Spleen (tissue), 11 donors: ENCODE measurements at regions not wholly inside any gene's neighbourhood (a gene's known extent, or its start where the extent isn't known, plus 50 kb on each side); places are given as distances from the start of the nearest gene placed in this dataset.

Experiments
- DNase-seq: peaks from one replicate; pipeline ENCODE4 v3.0.0-alpha.2; 2020
- H3K27ac ChIP-seq, 8 donors: fragments of 200-600 bp; sonication (generic) in 7 of 8; 1 replicate in 4 of 8; 2 replicates in 4 of 8; pipeline versions ENCODE4 v1.5.0 to v1.8.0; 2016 to 2021; ENCODE audit warnings: inconsistent platforms in 4 of 8, mild to moderate bottlenecking in 4 of 8, moderate library complexity in 1 of 8
- H3K27me3 ChIP-seq, 7 donors: fragments of 200-600 bp; sonication (generic) in 6 of 7; replicated peaks in 1 of 7; 1 replicate in 4 of 7; 2 replicates in 3 of 7; pipeline versions ENCODE4 v1.5.0 to v1.8.0; 2016 to 2021; ENCODE audit warnings: inconsistent platforms in 3 of 7, mild to moderate bottlenecking in 1 of 7
- H3K36me3 ChIP-seq, 6 donors: fragments of 200-600 bp; sonication (generic) in 5 of 6; 1 replicate in 4 of 6; 2 replicates in 2 of 6; pipeline versions ENCODE4 v1.5.0 to v1.8.0; 2016 to 2021; ENCODE audit warnings: inconsistent platforms in 2 of 6
- H3K4me1 ChIP-seq, 6 donors: fragments of 200-600 bp; sonication (generic) in 5 of 6; 1 replicate in 3 of 6; 2 replicates in 3 of 6; pipeline versions ENCODE4 v1.5.0 to v1.8.0; 2016 to 2021; ENCODE audit warnings: inconsistent platforms in 3 of 6
- H3K4me3 ChIP-seq, 8 donors: fragments of 200-600 bp; sonication (generic) in 7 of 8; 1 replicate in 4 of 8; 2 replicates in 4 of 8; pipeline versions ENCODE4 v1.5.0 to v1.8.0; 2016 to 2021; ENCODE audit warnings: inconsistent platforms in 4 of 8, mild to moderate bottlenecking in 4 of 8, moderate library complexity in 2 of 8
- H3K9me3 ChIP-seq, 8 donors: fragments of 200-600 bp; sonication (generic) in 7 of 8; 1 replicate in 4 of 8; 2 replicates in 4 of 8; pipeline versions ENCODE4 v1.5.0 to v1.8.0; 2016 to 2021; ENCODE audit warnings: inconsistent platforms in 4 of 8
- POLR2A ChIP-seq, 3 donors: fragments of 450-650 bp; IDR thresholded peaks; one replicate each; pipeline ENCODE4 v1.5.1; 2017; ENCODE audit warnings: antibody characterized with exemption in 3 of 3, mild to moderate bottlenecking in 1 of 3
- POLR2AphosphoS5 ChIP-seq, 3 donors: sonication (generic); formaldehyde crosslinking; IDR thresholded peaks; one replicate each; pipeline ENCODE4 v1.5.1; 2017; ENCODE audit warnings: antibody characterized with exemption in 3 of 3
- WGBS, 5 donors: extraction: QIAGEN DNeasy Blood & Tissue Kit in 3 of 5; methylation state at CpG; one replicate each; pipeline versions ENCODE4 v1.1.5 to v1.1.7; 2013 to 2018; 5-methylcytosine and 5-hydroxymethylcytosine counted together
- intact Hi-C: fragments of 100-400 bp; cut with DNase I; formaldehyde crosslinking; loops from one replicate; pipeline ENCODE4 v1.15.0; 2023; ENCODE audit warnings: low total_unique reads
- TF ChIP-seq, protein P1 (sequence below), 11 experiments: fragments of 200-600 bp in 7 of 11; fragments of 450-650 bp in 4 of 11; sonication (generic) in 4 of 11; IDR thresholded peaks in 8 of 11; conservative IDR thresholded peaks in 3 of 11; 1 replicate in 7 of 11; 2 replicates in 4 of 11; pipeline versions ENCODE4 v1.4.0 to v1.8.0; 2016 to 2021; ENCODE audit warnings: antibody characterized with exemption in 11 of 11, inconsistent platforms in 4 of 11, mild to moderate bottlenecking in 1 of 11
- donor health status: healthy with polysubstance abuse.
- donor health status: DM: no; HTN: no; CAD: no; lungs with moderate emphysema.
- donor health status: DM: no; HTN: no; CAD: no.
- donor health status: Bipolar disorder and iron deficiency.
- donor health status: healthy.
- donor health status: DM: no; HTN: no; CAD: no.
- donor health status: DM: yes; HTN: yes; CAD: no.

- Histone ChIP-seq H3K27ac (no peak overlapping the region), H3K36me3 (no peaks in the 10 kb centered on the region), H3K4me1 (no peaks in the 10 kb centered on the region), H3K27me3 (no peaks in the 10 kb centered on the region), H3K9me3 (peaks cover 0 to 60% (median 52%) of the 10 kb centered on the region in 8 donors), H3K4me3 (no peak overlapping the region)
- WGBS, 5 donors, result 86 to 95% (median 91%) methylated on average over 5 to 6 of the region's 6 CpGs
- intact Hi-C loops, result no loop called here
- TF ChIP-seq POLR2AphosphoS5 (IDR thresholded peaks at IDR 0.05) (no peak), POLR2A (IDR thresholded peaks at IDR 0.05) (no peak)
- TF ChIP-seq, protein P1, sequence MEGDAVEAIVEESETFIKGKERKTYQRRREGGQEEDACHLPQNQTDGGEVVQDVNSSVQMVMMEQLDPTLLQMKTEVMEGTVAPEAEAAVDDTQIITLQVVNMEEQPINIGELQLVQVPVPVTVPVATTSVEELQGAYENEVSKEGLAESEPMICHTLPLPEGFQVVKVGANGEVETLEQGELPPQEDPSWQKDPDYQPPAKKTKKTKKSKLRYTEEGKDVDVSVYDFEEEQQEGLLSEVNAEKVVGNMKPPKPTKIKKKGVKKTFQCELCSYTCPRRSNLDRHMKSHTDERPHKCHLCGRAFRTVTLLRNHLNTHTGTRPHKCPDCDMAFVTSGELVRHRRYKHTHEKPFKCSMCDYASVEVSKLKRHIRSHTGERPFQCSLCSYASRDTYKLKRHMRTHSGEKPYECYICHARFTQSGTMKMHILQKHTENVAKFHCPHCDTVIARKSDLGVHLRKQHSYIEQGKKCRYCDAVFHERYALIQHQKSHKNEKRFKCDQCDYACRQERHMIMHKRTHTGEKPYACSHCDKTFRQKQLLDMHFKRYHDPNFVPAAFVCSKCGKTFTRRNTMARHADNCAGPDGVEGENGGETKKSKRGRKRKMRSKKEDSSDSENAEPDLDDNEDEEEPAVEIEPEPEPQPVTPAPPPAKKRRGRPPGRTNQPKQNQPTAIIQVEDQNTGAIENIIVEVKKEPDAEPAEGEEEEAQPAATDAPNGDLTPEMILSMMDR (IDR thresholded peaks at IDR 0.05 in 8 of 11, conservative IDR thresholded peaks at IDR 0.05 in 3 of 11), result no peak
- no peak for DNase-seq
These were observed 121.5 kb downstream of the ISOC1 start for GRCh38 chr5:129216001-129216400.

- Histone ChIP-seq H3K36me3 (no peaks in the 10 kb centered on the region), H3K27me3 (no peaks in the 10 kb centered on the region), H3K4me1 (no peaks in the 10 kb centered on the region), H3K4me3 (no peak overlapping the region), H3K9me3 (peaks cover 0 to 49% (median 41%) of the 10 kb centered on the region in 8 donors), H3K27ac (no peak overlapping the region)
- DNase-seq, result no peak
- no peak for TF ChIP-seq POLR2AphosphoS5 (IDR thresholded peaks at IDR 0.05)
- TF ChIP-seq, protein P1 (IDR thresholded peaks at IDR 0.05 in 8 of 11, conservative IDR thresholded peaks at IDR 0.05 in 3 of 11), result no peak
- 84 to 91% (median 88%) methylated on average over 3 of the region's 3 CpGs for WGBS, 5 donors
- intact Hi-C loops, result no loop called here
These were observed 122.6 kb downstream of the ISOC1 start for GRCh38 chr5:129217179-129217578.

GRCh38 chr5:129223178-129223577 is 128.6 kb downstream of the ISOC1 start:
- Histone ChIP-seq H3K4me3 (no peak overlapping the region), H3K9me3 (no peaks in the 10 kb centered on the region), H3K27me3 (no peaks in the 10 kb centered on the region), H3K36me3 (no peaks in the 10 kb centered on the region), H3K27ac (no peak overlapping the region), H3K4me1 (no peaks in the 10 kb centered on the region)
- DNase-seq, result no peak
- WGBS, 5 donors, result 45 to 80% (median 53%) methylated on average over 2 of the region's 2 CpGs
- no peak for TF ChIP-seq POLR2AphosphoS5 (IDR thresholded peaks at IDR 0.05)
- TF ChIP-seq, protein P1 (IDR thresholded peaks at IDR 0.05 in 8 of 11, conservative IDR thresholded peaks at IDR 0.05 in 3 of 11), result no peak
- no peak for TF ChIP-seq POLR2A (IDR thresholded peaks at IDR 0.05)
- intact Hi-C loops, result no loop called here

GRCh38 chr5:129228577-129228976 is 134.0 kb downstream of the ISOC1 start:
- peaks cover 0 to 12% (median 0%) of the 10 kb centered on the region in 8 donors for H3K9me3 ChIP-seq
- 61 to 89% (median 80%) methylated on average over 3 of the region's 3 CpGs for WGBS, 5 donors
- H3K4me3 ChIP-seq, result no peak overlapping the region
- intact Hi-C loops, result no loop called here
- no peak for DNase-seq
- H3K36me3 ChIP-seq, result no peaks in the 10 kb centered on the region
- H3K27ac ChIP-seq, result no peak overlapping the region
- TF ChIP-seq POLR2A (IDR thresholded peaks at IDR 0.05) (no peak), POLR2AphosphoS5 (IDR thresholded peaks at IDR 0.05) (no peak)
- TF ChIP-seq, protein P1 (IDR thresholded peaks at IDR 0.05 in 8 of 11, conservative IDR thresholded peaks at IDR 0.05 in 3 of 11), result no peak
- H3K4me1 ChIP-seq, result no peaks in the 10 kb centered on the region
- H3K27me3 ChIP-seq, result no peaks in the 10 kb centered on the region
